ENCODE measurements at regions not wholly inside any gene's neighbourhood (a gene's known extent, or its start where the extent isn't known, plus 50 kb on each side); places are given as distances from the start of the nearest gene placed in this dataset.
"Not testable (repeated sequence)": the region's sequence is repeated elsewhere in the genome, so short reads cannot be mapped to it uniquely, and the experiment has no call there.

DNA sequence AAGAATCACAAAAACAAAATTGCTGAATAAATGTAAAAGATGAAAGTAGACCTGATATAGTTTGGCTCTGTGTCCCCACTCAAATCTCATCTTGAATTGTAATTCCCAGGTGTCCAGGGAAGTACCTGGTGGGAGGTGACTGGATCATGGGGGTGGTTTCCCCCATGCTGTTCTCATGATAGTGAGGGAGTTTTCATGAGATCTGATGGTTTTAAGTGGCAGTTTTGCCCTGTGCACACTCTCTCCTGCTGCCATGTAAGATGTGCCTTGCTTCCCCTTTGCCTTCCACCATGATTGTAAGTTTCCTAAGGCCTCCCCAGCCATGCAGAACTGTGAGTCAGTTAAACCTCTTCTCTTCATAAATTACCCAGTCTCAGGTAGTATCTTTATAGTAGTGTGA lies 128.7 kb upstream of the SERPINE2 start:
- H3K27ac ChIP-seq (ENCODE audit: low read depth in 1 of 2, low read length in 1 of 2); H3K4me1 ChIP-seq (ENCODE audit: control insufficient read depth in 2 of 2, insufficient read depth in 2 of 2, low read length in 2 of 2); H3K27me3 ChIP-seq (ENCODE audit: control insufficient read depth in 2 of 2, insufficient read depth in 1 of 2, low read length in 1 of 2); DNase-seq (ENCODE audit: low read depth in 6 of 9, low spot score in 9 of 9); H3K9me3 ChIP-seq (ENCODE audit: control insufficient read depth in 2 of 2, insufficient read depth in 1 of 2, low read length in 1 of 2); H3K36me3 ChIP-seq (ENCODE audit: control insufficient read depth in 2 of 2, insufficient read depth in 2 of 2, low read length in 1 of 2); H3K4me3 ChIP-seq (ENCODE audit: low read length in 2 of 2): not testable (repeated sequence)

DNA sequence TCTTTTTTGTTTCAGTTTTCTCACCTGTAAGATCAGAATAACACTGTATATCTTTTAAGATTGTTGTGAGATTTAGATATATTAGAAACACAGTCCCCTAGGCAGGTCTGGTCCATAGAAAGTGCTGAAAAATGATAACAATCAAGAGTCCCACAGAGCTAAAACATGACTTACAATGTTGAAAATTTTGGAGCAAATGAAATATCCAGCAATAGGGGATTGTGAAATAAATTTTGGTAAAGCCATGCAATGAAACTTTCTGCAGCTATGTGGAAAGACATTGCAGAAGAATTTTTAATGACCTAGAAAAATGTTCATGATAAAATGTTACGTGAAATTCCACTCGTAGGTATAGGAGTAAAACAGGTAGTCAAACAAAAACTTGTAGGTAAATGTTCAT lies 127.6 kb upstream of the SERPINE2 start:
- Histone ChIP-seq H3K36me3 (ENCODE audit: control insufficient read depth in 2 of 2, insufficient read depth in 2 of 2, low read length in 1 of 2) (no peaks in the 10 kb centered on the region), H3K9me3 (ENCODE audit: control insufficient read depth in 2 of 2, insufficient read depth in 1 of 2, low read length in 1 of 2) (no peaks in the 10 kb centered on the region), H3K27me3 (ENCODE audit: control insufficient read depth in 2 of 2, insufficient read depth in 1 of 2, low read length in 1 of 2) (no peaks in the 10 kb centered on the region), H3K27ac (ENCODE audit: low read depth in 1 of 2, low read length in 1 of 2) (no peak overlapping the region), H3K4me3 (ENCODE audit: low read length in 2 of 2) (no peak overlapping the region), H3K4me1 (ENCODE audit: control insufficient read depth in 2 of 2, insufficient read depth in 2 of 2, low read length in 2 of 2) (no peaks in the 10 kb centered on the region)
- DNase-seq (ENCODE audit: low read depth in 6 of 9, low spot score in 9 of 9) = no peak
- 95% methylated on average over 2 of the region's 2 CpGs for WGBS

DNA sequence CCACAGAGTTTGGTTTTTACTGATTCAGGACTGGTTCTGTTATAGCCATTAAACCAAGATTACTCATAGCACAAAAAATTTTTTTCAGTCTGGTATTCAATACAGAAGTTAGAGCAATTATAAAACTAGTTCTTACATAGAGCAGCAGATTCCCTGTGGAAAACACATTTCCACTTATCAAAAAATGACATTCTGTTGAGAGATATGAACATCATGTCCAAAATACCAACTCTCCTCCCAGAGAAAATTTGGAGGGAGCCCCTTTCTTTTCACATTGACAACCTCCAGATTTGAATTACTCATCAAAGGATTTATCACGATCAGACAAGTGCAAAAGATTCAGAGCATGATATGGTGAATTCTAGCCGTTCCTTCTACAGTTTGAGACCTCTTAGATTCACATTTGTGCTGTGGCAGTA lies 126.8 kb upstream of the SERPINE2 start:
- no peaks in the 10 kb centered on the region for H3K27me3 ChIP-seq (ENCODE audit: control insufficient read depth in 2 of 2, insufficient read depth in 1 of 2, low read length in 1 of 2)
- no peak for DNase-seq (ENCODE audit: low read depth in 6 of 9, low spot score in 9 of 9)
- no peak overlapping the region for H3K27ac ChIP-seq (ENCODE audit: low read depth in 1 of 2, low read length in 1 of 2)
- H3K9me3 ChIP-seq (ENCODE audit: control insufficient read depth in 2 of 2, insufficient read depth in 1 of 2, low read length in 1 of 2) = no peaks in the 10 kb centered on the region
- H3K36me3 ChIP-seq (ENCODE audit: control insufficient read depth in 2 of 2, insufficient read depth in 2 of 2, low read length in 1 of 2) = no peaks in the 10 kb centered on the region
- H3K4me3 ChIP-seq (ENCODE audit: low read length in 2 of 2) = no peak overlapping the region
- no peaks in the 10 kb centered on the region for H3K4me1 ChIP-seq (ENCODE audit: control insufficient read depth in 2 of 2, insufficient read depth in 2 of 2, low read length in 2 of 2)
- WGBS = 82% methylated on average over 2 of the region's 2 CpGs

DNA sequence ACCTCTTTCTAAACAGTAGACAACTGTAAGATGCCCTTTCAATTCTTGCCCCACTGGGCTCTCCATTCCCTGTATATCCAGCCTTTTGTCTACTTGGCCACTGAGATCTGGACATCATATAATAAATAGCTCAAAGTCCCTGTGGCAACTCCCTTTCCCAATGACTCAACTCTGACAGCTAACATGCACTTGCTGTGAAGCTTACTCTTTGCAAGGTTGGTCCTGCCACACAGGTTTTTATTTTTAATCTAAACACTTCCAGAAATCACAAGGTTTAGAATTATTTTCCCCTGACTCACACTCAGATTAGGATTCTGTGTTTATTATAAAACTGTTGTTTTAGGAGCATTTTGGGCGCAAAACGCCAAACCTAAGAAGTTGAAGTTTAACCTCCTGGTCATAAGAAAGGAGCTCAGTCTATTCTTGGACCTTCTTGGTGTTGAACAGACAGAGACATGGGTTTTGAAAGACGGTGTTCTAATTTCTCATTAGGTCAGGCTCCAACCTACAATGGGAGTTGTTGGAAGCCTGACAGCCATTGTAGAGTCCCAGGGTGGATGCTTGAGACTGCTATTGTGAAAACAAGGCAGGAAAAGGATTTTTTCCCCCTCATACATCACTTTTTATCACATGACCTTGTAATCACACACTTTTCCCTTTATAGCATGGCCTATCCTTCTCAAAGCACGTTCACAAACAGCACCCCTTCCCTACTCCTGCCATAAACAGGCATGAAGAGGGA lies 124.7 kb upstream of the SERPINE2 start:
- 89% methylated on average over 4 of the region's 4 CpGs for WGBS
- no peaks in the 10 kb centered on the region for H3K36me3 ChIP-seq (ENCODE audit: control insufficient read depth in 2 of 2, insufficient read depth in 2 of 2, low read length in 1 of 2)
- H3K4me3 ChIP-seq (ENCODE audit: low read length in 2 of 2) = no peak overlapping the region
- no peak overlapping the region for H3K27ac ChIP-seq (ENCODE audit: low read depth in 1 of 2, low read length in 1 of 2)
- DNase-seq (ENCODE audit: low read depth in 6 of 9, low spot score in 9 of 9) = no peak
- H3K9me3 ChIP-seq (ENCODE audit: control insufficient read depth in 2 of 2, insufficient read depth in 1 of 2, low read length in 1 of 2) = no peaks in the 10 kb centered on the region
- no peaks in the 10 kb centered on the region for H3K27me3 ChIP-seq (ENCODE audit: control insufficient read depth in 2 of 2, insufficient read depth in 1 of 2, low read length in 1 of 2)
- no peaks in the 10 kb centered on the region for H3K4me1 ChIP-seq (ENCODE audit: control insufficient read depth in 2 of 2, insufficient read depth in 2 of 2, low read length in 2 of 2)

DNA sequence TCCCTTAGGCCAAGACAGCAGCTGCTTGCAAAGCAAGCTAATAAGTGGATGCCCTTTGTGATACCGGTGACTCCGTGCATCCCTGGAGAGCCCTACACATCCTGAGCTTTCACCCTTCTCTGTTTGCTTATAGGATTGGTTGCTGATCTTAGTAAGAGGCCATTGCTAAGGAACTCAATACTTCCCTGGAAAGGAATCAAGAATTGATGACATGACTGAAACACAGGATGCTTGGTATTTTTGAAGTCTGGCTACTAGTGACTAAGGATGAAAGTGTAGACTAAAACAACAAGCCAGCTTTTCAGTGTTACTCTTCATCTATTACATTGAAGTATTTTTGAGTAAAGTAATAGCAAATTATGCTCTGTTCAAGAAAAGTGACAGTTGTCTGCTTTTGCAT lies 123.0 kb upstream of the SERPINE2 start:
- no peaks in the 10 kb centered on the region for H3K36me3 ChIP-seq (ENCODE audit: control insufficient read depth in 2 of 2, insufficient read depth in 2 of 2, low read length in 1 of 2)
- no peak overlapping the region for H3K4me3 ChIP-seq (ENCODE audit: low read length in 2 of 2)
- no peak overlapping the region for H3K27ac ChIP-seq (ENCODE audit: low read depth in 1 of 2, low read length in 1 of 2)
- DNase-seq (ENCODE audit: low read depth in 6 of 9, low spot score in 9 of 9) = no peak
- H3K27me3 ChIP-seq (ENCODE audit: control insufficient read depth in 2 of 2, insufficient read depth in 1 of 2, low read length in 1 of 2) = no peaks in the 10 kb centered on the region
- no peaks in the 10 kb centered on the region for H3K9me3 ChIP-seq (ENCODE audit: control insufficient read depth in 2 of 2, insufficient read depth in 1 of 2, low read length in 1 of 2)
- no peaks in the 10 kb centered on the region for H3K4me1 ChIP-seq (ENCODE audit: control insufficient read depth in 2 of 2, insufficient read depth in 2 of 2, low read length in 2 of 2)
- WGBS = 92% methylated on average over 2 of the region's 2 CpGs

DNA sequence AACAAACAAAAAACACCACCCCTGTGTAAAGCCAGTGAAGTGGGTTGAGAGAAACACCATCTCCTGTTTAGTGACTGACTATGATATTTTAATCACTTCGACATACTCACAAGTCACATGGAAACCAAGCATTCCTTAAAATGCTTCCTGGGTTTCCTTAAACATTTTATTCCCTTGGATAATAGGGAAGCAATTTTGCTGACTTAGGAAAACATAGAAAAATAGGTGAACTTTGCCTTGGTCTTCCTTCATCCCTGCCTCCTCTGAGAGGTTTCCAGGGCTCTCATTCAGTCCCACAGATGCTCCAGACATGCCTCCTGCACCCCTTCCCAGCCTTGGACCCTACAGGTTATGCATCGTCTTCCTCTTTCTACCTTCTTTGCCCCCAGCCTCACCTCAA lies 122.6 kb upstream of the SERPINE2 start:
- Histone ChIP-seq H3K27ac (ENCODE audit: low read depth in 1 of 2, low read length in 1 of 2) (no peak overlapping the region), H3K4me1 (ENCODE audit: control insufficient read depth in 2 of 2, insufficient read depth in 2 of 2, low read length in 2 of 2) (no peaks in the 10 kb centered on the region), H3K27me3 (ENCODE audit: control insufficient read depth in 2 of 2, insufficient read depth in 1 of 2, low read length in 1 of 2) (no peaks in the 10 kb centered on the region), H3K4me3 (ENCODE audit: low read length in 2 of 2) (no peak overlapping the region), H3K9me3 (ENCODE audit: control insufficient read depth in 2 of 2, insufficient read depth in 1 of 2, low read length in 1 of 2) (no peaks in the 10 kb centered on the region), H3K36me3 (ENCODE audit: control insufficient read depth in 2 of 2, insufficient read depth in 2 of 2, low read length in 1 of 2) (no peaks in the 10 kb centered on the region)
- WGBS = 94% methylated on average over 2 of the region's 2 CpGs
- DNase-seq (ENCODE audit: low read depth in 6 of 9, low spot score in 9 of 9) = no peak

DNA sequence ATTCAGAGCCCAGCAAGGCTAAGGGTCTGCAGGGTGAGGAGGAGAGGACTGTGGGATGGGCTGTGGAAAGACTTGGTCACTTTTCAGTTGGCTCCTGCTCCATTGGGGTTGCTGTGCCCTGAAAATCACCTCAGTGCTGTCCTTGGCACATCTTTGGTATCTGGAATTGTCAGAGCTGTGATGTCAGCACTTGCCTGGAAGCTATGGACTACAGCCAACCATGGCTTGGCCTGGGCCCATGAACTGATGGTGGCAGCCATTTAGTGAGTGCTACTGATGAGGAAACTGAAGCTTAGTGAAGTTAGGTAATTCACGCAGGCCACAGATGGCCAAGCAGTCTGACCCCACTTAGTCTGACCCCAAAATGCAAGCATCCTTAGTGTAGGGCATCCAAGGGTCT lies 121.8 kb upstream of the SERPINE2 start:
- DNase-seq (ENCODE audit: low read depth in 6 of 9, low spot score in 9 of 9) = no peak
- Histone ChIP-seq H3K36me3 (ENCODE audit: control insufficient read depth in 2 of 2, insufficient read depth in 2 of 2, low read length in 1 of 2) (no peaks in the 10 kb centered on the region), H3K4me1 (ENCODE audit: control insufficient read depth in 2 of 2, insufficient read depth in 2 of 2, low read length in 2 of 2) (no peaks in the 10 kb centered on the region), H3K27me3 (ENCODE audit: control insufficient read depth in 2 of 2, insufficient read depth in 1 of 2, low read length in 1 of 2) (no peaks in the 10 kb centered on the region), H3K4me3 (ENCODE audit: low read length in 2 of 2) (no peak overlapping the region), H3K27ac (ENCODE audit: low read depth in 1 of 2, low read length in 1 of 2) (no peak overlapping the region), H3K9me3 (ENCODE audit: control insufficient read depth in 2 of 2, insufficient read depth in 1 of 2, low read length in 1 of 2) (no peaks in the 10 kb centered on the region)
- 98% methylated on average over 1 of the region's 1 CpG for whole genome bisulfite sequencing

DNA sequence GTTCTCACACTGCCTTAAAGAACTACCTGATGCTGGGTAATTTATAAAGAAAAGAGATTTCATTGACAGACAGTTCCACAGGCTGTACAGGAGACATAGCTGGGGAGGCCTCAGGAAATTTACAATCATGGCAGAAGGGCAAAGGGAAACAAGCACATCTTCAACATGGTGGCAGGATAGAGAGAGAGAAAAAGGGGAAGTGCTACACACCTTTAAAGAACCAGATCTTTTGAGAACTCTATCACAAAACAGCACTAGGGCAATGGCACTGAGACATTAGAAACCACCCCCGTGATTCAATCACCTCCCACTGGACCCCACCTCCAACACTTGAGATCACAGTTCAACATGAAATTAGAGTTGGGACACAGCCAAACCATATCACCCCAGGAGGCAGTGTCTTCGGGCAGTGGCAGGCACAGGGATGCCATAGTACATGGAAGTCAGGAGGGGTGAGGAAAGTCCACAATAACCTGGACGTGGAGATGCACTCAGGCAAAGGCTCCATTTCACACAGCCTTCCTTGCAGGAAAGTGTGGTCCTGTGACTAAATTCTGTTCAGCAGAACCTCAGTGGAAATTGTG lies 120.4 kb upstream of the SERPINE2 start:
- H3K4me3 ChIP-seq (ENCODE audit: low read length in 2 of 2) = no peak overlapping the region
- no peak overlapping the region for H3K27ac ChIP-seq (ENCODE audit: low read depth in 1 of 2, low read length in 1 of 2)
- no peaks in the 10 kb centered on the region for H3K9me3 ChIP-seq (ENCODE audit: control insufficient read depth in 2 of 2, insufficient read depth in 1 of 2, low read length in 1 of 2)
- no peak for DNase-seq (ENCODE audit: low read depth in 6 of 9, low spot score in 9 of 9)
- H3K4me1 ChIP-seq (ENCODE audit: control insufficient read depth in 2 of 2, insufficient read depth in 2 of 2, low read length in 2 of 2) = no peaks in the 10 kb centered on the region
- 93% methylated on average over 3 of the region's 3 CpGs for WGBS
- H3K36me3 ChIP-seq (ENCODE audit: control insufficient read depth in 2 of 2, insufficient read depth in 2 of 2, low read length in 1 of 2) = no peaks in the 10 kb centered on the region
- H3K27me3 ChIP-seq (ENCODE audit: control insufficient read depth in 2 of 2, insufficient read depth in 1 of 2, low read length in 1 of 2) = no peaks in the 10 kb centered on the region

DNA sequence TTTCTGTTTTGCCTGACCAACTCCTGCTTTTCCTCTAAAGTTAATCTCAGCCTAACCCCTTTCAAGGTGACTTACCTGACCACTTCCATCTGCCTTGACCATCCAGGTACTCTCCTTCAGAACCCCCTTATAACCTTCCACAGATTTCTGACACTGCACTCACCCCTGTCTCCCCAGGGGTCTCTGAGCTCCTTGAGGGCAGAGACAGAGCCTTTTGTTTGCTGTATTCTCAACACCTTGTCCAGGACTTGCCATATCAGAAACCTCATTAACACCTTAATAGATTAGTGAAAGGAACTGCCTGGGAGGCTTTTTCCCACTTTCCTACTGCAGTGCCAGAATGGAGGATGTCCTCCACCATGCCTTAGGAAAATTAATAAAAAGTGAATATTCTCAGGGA lies 119.7 kb upstream of the SERPINE2 start:
- H3K36me3 ChIP-seq (ENCODE audit: control insufficient read depth in 2 of 2, insufficient read depth in 2 of 2, low read length in 1 of 2) = no peaks in the 10 kb centered on the region
- H3K27ac ChIP-seq (ENCODE audit: low read depth in 1 of 2, low read length in 1 of 2) = no peak overlapping the region

More for the DNA sequence above, 119.7 kb upstream of the SERPINE2 start:
- Histone ChIP-seq H3K27me3 (ENCODE audit: control insufficient read depth in 2 of 2, insufficient read depth in 1 of 2, low read length in 1 of 2) (no peaks in the 10 kb centered on the region), H3K4me3 (ENCODE audit: low read length in 2 of 2) (no peak overlapping the region), H3K9me3 (ENCODE audit: control insufficient read depth in 2 of 2, insufficient read depth in 1 of 2, low read length in 1 of 2) (no peaks in the 10 kb centered on the region), H3K4me1 (ENCODE audit: control insufficient read depth in 2 of 2, insufficient read depth in 2 of 2, low read length in 2 of 2) (no peaks in the 10 kb centered on the region)
- DNase-seq (ENCODE audit: low read depth in 6 of 9, low spot score in 9 of 9) = no peak
